ENCODE measurements at regions not wholly inside any gene's neighbourhood (a gene's known extent, or its start where the extent isn't known, plus 50 kb on each side); places are given as distances from the start of the nearest gene placed in this dataset.
"Not testable (repeated sequence)": the region's sequence is repeated elsewhere in the genome, so short reads cannot be mapped to it uniquely, and the experiment has no call there.

DNA sequence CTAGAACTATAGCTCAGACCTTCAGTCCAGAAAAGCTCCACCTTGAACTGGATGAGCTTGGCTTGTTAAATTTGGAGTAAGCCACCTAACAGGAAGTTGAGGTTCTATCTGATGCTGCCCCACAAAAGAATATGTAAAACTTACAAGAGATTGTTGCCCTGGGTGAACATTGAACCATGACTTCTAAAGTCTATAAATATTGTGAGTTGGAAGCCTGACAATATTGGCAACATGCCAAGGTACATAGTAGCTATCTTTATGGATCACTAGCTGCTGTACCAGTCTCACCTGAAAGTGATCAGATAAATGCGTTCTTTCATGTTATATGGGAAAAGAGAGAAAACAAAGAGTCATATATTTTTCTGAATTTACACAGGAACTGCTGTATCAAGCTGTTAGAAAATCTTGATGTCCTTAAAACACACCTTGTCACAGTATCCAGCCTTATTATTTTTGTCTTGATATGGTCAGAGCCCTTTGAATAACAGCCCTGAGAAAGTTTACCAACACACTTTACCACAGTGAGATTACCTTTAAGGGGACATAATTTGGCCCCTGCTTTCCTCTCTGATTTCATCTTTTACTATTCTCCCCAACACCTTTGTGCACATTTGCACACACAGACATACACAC is 92.0 kb downstream of the LSMEM1 start:
- Histone ChIP-seq H3K4me2 (ENCODE audit: low read length) (no peak overlapping the region), H3K4me3 (ENCODE audit: low read length) (no peak overlapping the region), H3K4me1 (ENCODE audit: control insufficient read depth, insufficient read depth, low read length) (no peaks in the 10 kb centered on the region), H3K9me3 (replicated peaks; ENCODE audit: low read length) (no peaks in the 10 kb centered on the region), H3K36me3 (ENCODE audit: insufficient read depth, low read length) (no peaks in the 10 kb centered on the region), H3K9ac (ENCODE audit: low read depth, low read length) (no peak overlapping the region), H3K27me3 (ENCODE audit: control insufficient read depth, insufficient read depth, low read length) (no peaks in the 10 kb centered on the region)

DNA sequence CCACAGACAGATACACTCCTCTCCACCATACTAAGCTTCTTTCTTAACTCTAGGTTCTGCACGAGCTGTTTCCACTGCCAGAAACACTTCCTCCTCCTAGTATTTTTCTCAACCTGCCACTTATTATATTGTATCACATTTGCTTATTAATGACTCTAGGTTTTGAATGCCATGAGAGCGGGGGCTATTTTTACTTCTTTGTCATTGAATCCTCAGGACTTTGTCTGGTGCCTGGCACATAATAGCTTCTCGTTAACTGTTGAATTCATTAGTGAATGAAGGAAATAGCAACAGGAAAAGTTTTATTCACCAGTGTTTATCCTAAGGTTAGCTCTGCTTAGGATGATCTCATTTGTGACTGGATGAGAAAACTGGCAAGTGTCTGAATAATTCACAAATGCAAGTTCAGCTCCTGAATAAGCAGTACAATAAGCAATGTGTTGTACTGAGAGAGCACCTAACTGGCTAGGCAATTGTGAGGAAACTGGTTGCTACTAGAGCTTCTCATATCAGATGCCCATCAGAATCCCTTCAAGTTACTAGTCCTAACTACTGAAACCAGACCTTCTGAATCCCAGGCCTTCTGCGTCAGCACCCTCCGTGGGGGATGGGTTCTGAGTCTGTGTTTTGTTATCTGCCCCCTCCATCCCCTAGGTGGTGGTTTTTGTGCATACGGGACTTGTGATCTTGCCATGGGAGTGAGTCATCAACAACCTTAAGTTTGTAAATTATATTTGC is 92.7 kb downstream of the LSMEM1 start:
- Histone ChIP-seq H3K4me1 (ENCODE audit: control insufficient read depth, insufficient read depth, low read length) (no peaks in the 10 kb centered on the region), H3K36me3 (ENCODE audit: insufficient read depth, low read length) (no peaks in the 10 kb centered on the region), H3K4me2 (ENCODE audit: low read length) (no peak overlapping the region), H3K4me3 (ENCODE audit: low read length) (no peak overlapping the region), H3K9me3 (replicated peaks; ENCODE audit: low read length) (no peaks in the 10 kb centered on the region), H3K9ac (ENCODE audit: low read depth, low read length) (no peak overlapping the region), H3K27me3 (ENCODE audit: control insufficient read depth, insufficient read depth, low read length) (no peaks in the 10 kb centered on the region)

- Histone ChIP-seq H3K9ac (ENCODE audit: low read depth, low read length) (no peak overlapping the region), H3K27me3 (ENCODE audit: control insufficient read depth, insufficient read depth, low read length) (no peaks in the 10 kb centered on the region), H3K9me3 (replicated peaks; ENCODE audit: low read length) (no peaks in the 10 kb centered on the region), H3K4me3 (ENCODE audit: low read length) (no peak overlapping the region), H3K36me3 (ENCODE audit: insufficient read depth, low read length) (no peaks in the 10 kb centered on the region), H3K4me1 (ENCODE audit: control insufficient read depth, insufficient read depth, low read length) (no peaks in the 10 kb centered on the region), H3K4me2 (ENCODE audit: low read length) (no peak overlapping the region)
These were observed 95.1 kb downstream of the LSMEM1 start for GRCh38 chr7:112575864-112576263.

- no peak overlapping the region for H3K4me3 ChIP-seq (ENCODE audit: low read length)
- no peaks in the 10 kb centered on the region for H3K9me3 ChIP-seq (replicated peaks; ENCODE audit: low read length)
- H3K4me2 ChIP-seq (ENCODE audit: low read length): no peak overlapping the region
- H3K27me3 ChIP-seq (ENCODE audit: control insufficient read depth, insufficient read depth, low read length): no peaks in the 10 kb centered on the region
- H3K4me1 ChIP-seq (ENCODE audit: control insufficient read depth, insufficient read depth, low read length): no peaks in the 10 kb centered on the region
- no peak overlapping the region for H3K9ac ChIP-seq (ENCODE audit: low read depth, low read length)
- no peaks in the 10 kb centered on the region for H3K36me3 ChIP-seq (ENCODE audit: insufficient read depth, low read length)
These were observed 98.6 kb downstream of the LSMEM1 start for GRCh38 chr7:112579388-112579787.

- Histone ChIP-seq H3K4me3 (ENCODE audit: low read length) (no peak overlapping the region), H3K9ac (ENCODE audit: low read depth, low read length) (no peak overlapping the region), H3K4me1 (ENCODE audit: control insufficient read depth, insufficient read depth, low read length) (no peaks in the 10 kb centered on the region), H3K9me3 (replicated peaks; ENCODE audit: low read length) (no peaks in the 10 kb centered on the region), H3K27me3 (ENCODE audit: control insufficient read depth, insufficient read depth, low read length) (no peaks in the 10 kb centered on the region), H3K4me2 (ENCODE audit: low read length) (no peak overlapping the region), H3K36me3 (ENCODE audit: insufficient read depth, low read length) (no peaks in the 10 kb centered on the region)
These were observed 100.1 kb downstream of the LSMEM1 start for GRCh38 chr7:112580717-112581435.

DNA sequence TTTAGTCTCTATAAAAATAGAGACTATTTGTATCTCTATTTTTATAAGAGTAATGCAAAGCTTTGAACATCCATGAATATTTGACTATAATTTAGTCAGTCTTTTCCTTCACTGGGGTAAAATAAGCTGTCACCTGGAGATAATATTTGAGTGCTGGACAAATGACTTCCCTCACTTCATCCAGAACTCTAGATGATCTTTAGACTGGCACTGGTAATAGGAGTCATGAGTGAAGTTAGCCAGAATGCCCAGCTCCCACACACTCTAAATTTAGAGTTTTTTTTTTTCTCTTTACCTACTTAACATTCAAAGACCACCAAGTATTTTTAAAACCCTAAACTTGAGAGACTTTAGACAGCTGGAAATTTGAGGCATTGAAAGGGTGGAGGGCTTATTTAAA is 100.7 kb downstream of the LSMEM1 start:
- Histone ChIP-seq H3K4me2 (ENCODE audit: low read length) (no peak overlapping the region), H3K9me3 (replicated peaks; ENCODE audit: low read length) (no peaks in the 10 kb centered on the region), H3K4me3 (ENCODE audit: low read length) (no peak overlapping the region), H3K36me3 (ENCODE audit: insufficient read depth, low read length) (no peaks in the 10 kb centered on the region), H3K4me1 (ENCODE audit: control insufficient read depth, insufficient read depth, low read length) (no peaks in the 10 kb centered on the region), H3K27me3 (ENCODE audit: control insufficient read depth, insufficient read depth, low read length) (no peaks in the 10 kb centered on the region), H3K9ac (ENCODE audit: low read depth, low read length) (no peak overlapping the region)

DNA sequence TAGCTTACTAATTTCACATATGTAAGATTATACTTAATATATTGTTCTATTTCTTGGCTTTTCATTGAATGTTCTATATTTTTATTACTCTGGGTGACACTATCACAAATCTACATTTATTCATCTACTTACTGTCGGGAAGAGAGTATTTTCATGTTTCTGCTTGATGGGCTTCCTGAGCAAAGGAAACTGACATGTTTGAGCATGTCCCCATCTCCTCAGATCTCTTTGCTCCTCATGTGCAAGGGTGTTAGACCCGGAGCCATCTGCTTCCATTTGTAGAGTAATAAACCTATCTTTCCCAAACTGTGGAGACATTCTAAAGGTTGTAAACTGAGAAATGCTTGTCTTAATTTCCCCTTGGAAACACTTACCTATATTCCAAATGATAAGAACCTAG is 103.5 kb downstream of the LSMEM1 start:
- Histone ChIP-seq H3K9me3 (replicated peaks; ENCODE audit: low read length) (no peaks in the 10 kb centered on the region), H3K4me1 (ENCODE audit: control insufficient read depth, insufficient read depth, low read length) (no peaks in the 10 kb centered on the region), H3K36me3 (ENCODE audit: insufficient read depth, low read length) (no peaks in the 10 kb centered on the region), H3K27me3 (ENCODE audit: control insufficient read depth, insufficient read depth, low read length) (no peaks in the 10 kb centered on the region), H3K4me3 (ENCODE audit: low read length) (no peak overlapping the region), H3K9ac (ENCODE audit: low read depth, low read length) (no peak overlapping the region), H3K4me2 (ENCODE audit: low read length) (no peak overlapping the region)

GRCh38 chr7:112587504-112587903 is 106.7 kb downstream of the LSMEM1 start:
- Histone ChIP-seq H3K36me3 (ENCODE audit: insufficient read depth, low read length) (no peaks in the 10 kb centered on the region), H3K4me2 (ENCODE audit: low read length) (no peak overlapping the region), H3K9me3 (replicated peaks; ENCODE audit: low read length) (no peaks in the 10 kb centered on the region), H3K27me3 (ENCODE audit: control insufficient read depth, insufficient read depth, low read length) (no peaks in the 10 kb centered on the region), H3K9ac (ENCODE audit: low read depth, low read length) (no peak overlapping the region), H3K4me3 (ENCODE audit: low read length) (no peak overlapping the region), H3K4me1 (ENCODE audit: control insufficient read depth, insufficient read depth, low read length) (no peaks in the 10 kb centered on the region)

DNA sequence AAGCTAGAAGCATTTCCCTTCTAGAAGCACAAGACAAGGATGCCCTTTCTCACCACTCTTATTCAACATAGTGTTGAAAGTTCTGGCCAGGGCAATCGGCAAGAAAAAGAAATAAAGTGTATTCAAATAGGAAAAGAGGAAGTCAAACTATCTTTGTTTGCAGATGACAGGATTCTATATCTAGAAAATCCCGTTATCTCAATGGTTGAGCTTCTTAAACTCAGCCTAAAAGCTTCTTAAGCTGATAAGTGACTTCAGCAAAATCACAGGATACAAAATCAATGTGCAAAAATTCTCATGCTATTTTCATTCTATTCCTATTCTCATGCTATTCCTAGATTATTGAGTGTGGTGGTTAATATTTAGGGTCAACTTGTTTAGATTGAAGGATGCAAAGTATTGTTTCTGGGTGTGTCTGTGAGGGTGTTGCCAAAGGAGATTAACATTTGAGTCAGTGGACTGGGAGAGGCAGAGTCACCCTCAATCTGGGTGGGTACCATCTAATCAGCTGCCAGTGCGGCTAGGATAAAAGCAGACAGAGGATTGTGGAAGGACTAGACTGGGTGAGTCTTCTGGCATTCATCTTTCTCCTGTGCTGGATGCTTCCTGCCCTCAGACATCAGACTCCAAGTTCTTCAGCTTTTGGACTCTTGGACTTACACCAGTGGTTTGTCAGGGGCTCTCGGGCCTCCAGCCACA is 111.9 kb downstream of the LSMEM1 start:
- not testable (repeated sequence) for H3K4me2 ChIP-seq (ENCODE audit: low read length); H3K4me3 ChIP-seq (ENCODE audit: low read length); H3K36me3 ChIP-seq (ENCODE audit: insufficient read depth, low read length); H3K9me3 ChIP-seq (replicated peaks; ENCODE audit: low read length); H3K9ac ChIP-seq (ENCODE audit: low read depth, low read length); H3K27me3 ChIP-seq (ENCODE audit: control insufficient read depth, insufficient read depth, low read length)
- peaks cover 10% of the 10 kb centered on the region for H3K4me1 ChIP-seq (ENCODE audit: control insufficient read depth, insufficient read depth, low read length)

DNA sequence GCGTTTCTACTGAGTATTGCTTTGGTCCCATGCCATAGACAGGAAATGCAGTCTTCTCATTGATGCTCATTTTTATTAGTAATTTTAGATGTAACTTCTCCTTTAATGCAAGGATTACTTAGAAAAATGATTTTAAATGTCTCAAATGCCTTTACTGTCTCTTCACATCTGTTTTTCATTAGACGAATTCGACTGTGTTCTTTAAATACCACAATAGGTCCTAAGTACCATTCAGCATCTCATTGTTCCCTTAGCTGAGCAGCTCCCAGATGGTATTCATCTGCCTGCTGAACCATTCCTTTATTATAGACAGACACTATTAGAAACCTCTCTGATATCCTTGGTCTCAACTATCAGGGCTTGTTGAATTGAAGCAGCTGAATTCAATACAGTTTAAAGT is 113.6 kb downstream of the LSMEM1 start:
- Histone ChIP-seq H3K4me1 (ENCODE audit: control insufficient read depth, insufficient read depth, low read length) (peaks cover 10% of the 10 kb centered on the region), H3K36me3 (ENCODE audit: insufficient read depth, low read length) (no peaks in the 10 kb centered on the region), H3K27me3 (ENCODE audit: control insufficient read depth, insufficient read depth, low read length) (no peaks in the 10 kb centered on the region), H3K4me3 (ENCODE audit: low read length) (no peak overlapping the region), H3K9ac (ENCODE audit: low read depth, low read length) (no peak overlapping the region), H3K4me2 (ENCODE audit: low read length) (no peak overlapping the region), H3K9me3 (replicated peaks; ENCODE audit: low read length) (no peaks in the 10 kb centered on the region)

DNA sequence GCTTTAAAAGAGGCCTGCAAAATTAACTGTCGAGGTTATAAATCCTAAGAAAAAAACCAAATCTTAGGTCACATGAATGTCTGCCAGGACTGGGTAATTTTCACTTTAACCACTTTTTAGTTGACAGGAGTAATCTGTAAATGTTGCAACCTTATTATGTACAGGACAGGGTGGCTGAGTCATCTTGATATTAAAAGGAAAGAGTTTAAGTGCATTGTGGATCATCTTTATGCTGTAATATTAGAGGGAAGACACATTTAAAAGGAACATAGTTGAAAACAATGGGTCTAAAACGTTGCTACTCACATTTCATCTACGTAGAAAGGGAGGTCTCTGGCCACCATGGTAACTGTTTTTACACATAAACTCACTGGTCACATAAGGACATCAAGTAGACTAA is 115.5 kb downstream of the LSMEM1 start:
- peaks cover 10% of the 10 kb centered on the region for H3K4me1 ChIP-seq (ENCODE audit: control insufficient read depth, insufficient read depth, low read length)
- H3K9me3 ChIP-seq (replicated peaks; ENCODE audit: low read length): no peaks in the 10 kb centered on the region
- no peak overlapping the region for H3K9ac ChIP-seq (ENCODE audit: low read depth, low read length)

More for the DNA sequence above, 115.5 kb downstream of the LSMEM1 start:
- Histone ChIP-seq H3K36me3 (ENCODE audit: insufficient read depth, low read length) (no peaks in the 10 kb centered on the region), H3K4me2 (ENCODE audit: low read length) (peak overlapping the region; percentile 9), H3K4me3 (ENCODE audit: low read length) (no peak overlapping the region), H3K27me3 (ENCODE audit: control insufficient read depth, insufficient read depth, low read length) (no peaks in the 10 kb centered on the region)
